Common myeloid progenitor, CD34-positive (primary cell): ENCODE measurements at regions not wholly inside any gene's neighbourhood (a gene's known extent, or its start where the extent isn't known, plus 50 kb on each side); places are given as distances from the start of the nearest gene placed in this dataset.

ENCODE experiments used
- CTCF ChIA-PET: fragments of 350-600 bp; sonication (Branson Sonifier 250); formaldehyde crosslinking; loops from one replicate; lab custom pipeline; 2021; ENCODE audit warnings: antibody characterized with exemption; lab: Charles Lee
- POLR2A ChIA-PET: fragments of 350-600 bp; sonication (Branson Sonifier 250); formaldehyde crosslinking; loops from one replicate; lab custom pipeline; 2021; ENCODE audit warnings: antibody characterized with exemption; lab: Charles Lee
- DNase-seq, 3 donors: peaks; one replicate each; pipeline versions ENCODE4 v3.0.0 to v3.0.0-alpha.2; 2013
- H3K27ac ChIP-seq, 2 experiments: 1 replicate in 1 of 2; 2 replicates in 1 of 2; pipeline ENCODE4 v1.7.0; 2013; ENCODE audit warnings: inconsistent platforms in 2 of 2, low read length in 2 of 2, mild to moderate bottlenecking in 2 of 2, low read depth in 1 of 2, moderate library complexity in 1 of 2; ENCODE audit not compliant: severe bottlenecking in 2 of 2, insufficient read depth in 1 of 2, poor library complexity in 1 of 2
- H3K27me3 ChIP-seq, 5 experiments: replicated peaks in 2 of 5; 1 replicate in 3 of 5; 2 replicates in 2 of 5; pipeline versions ENCODE4 v1.6.1 to v1.7.0; 2013; ENCODE audit warnings: low read length in 4 of 5, mild to moderate bottlenecking in 2 of 5, moderate library complexity in 2 of 5, inconsistent platforms in 1 of 5; ENCODE audit not compliant: insufficient read depth in 5 of 5, control insufficient read depth in 4 of 5
- H3K36me3 ChIP-seq, 4 experiments: 1 replicate in 2 of 4; 2 replicates in 2 of 4; pipeline versions ENCODE4 v1.6.1 to v1.7.0; 2013; ENCODE audit warnings: low read length in 3 of 4, control low read depth in 1 of 4, mild to moderate bottlenecking in 1 of 4; ENCODE audit not compliant: control insufficient read depth in 4 of 4, insufficient read depth in 4 of 4
- H3K4me1 ChIP-seq, 4 experiments: 1 replicate in 3 of 4; 2 replicates in 1 of 4; pipeline versions ENCODE4 v1.6.1 to v1.7.1; 2013; ENCODE audit warnings: low read length in 3 of 4, mild to moderate bottlenecking in 3 of 4, control low read depth in 1 of 4, inconsistent platforms in 1 of 4, moderate library complexity in 1 of 4; ENCODE audit not compliant: control insufficient read depth in 4 of 4, insufficient read depth in 4 of 4; ENCODE audit errors: control extremely low read depth in 1 of 4
- H3K4me3 ChIP-seq, 7 experiments: 1 replicate in 4 of 7; 2 replicates in 3 of 7; pipeline versions ENCODE4 v1.5.1 to v1.7.0; 2013; ENCODE audit warnings: mild to moderate bottlenecking in 7 of 7, low read length in 6 of 7, moderate library complexity in 6 of 7, inconsistent platforms in 2 of 7, low read depth in 2 of 7, control low read depth in 1 of 7; ENCODE audit not compliant: insufficient read depth in 4 of 7, control insufficient read depth in 1 of 7; ENCODE audit errors: extremely low read depth in 1 of 7
- H3K9me3 ChIP-seq, 5 experiments: 1 replicate in 4 of 5; 2 replicates in 1 of 5; pipeline versions ENCODE4 v1.6.1 to v1.7.1; 2013; ENCODE audit warnings: low read length in 4 of 5, mild to moderate bottlenecking in 2 of 5, inconsistent platforms in 1 of 5, low read depth in 1 of 5, moderate library complexity in 1 of 5; ENCODE audit not compliant: control insufficient read depth in 4 of 5, insufficient read depth in 2 of 5; ENCODE audit errors: control extremely low read depth in 1 of 5
- WGBS: methylation state at CpG from one replicate; pipeline ENCODE4 v1.1.5; 2013; ENCODE audit not compliant: insufficient coverage; 5-methylcytosine and 5-hydroxymethylcytosine counted together

GRCh38 chr15:68500363-68501258, 68.6 kb upstream of the ITGA11 start:
- H3K4me1 ChIP-seq: peaks cover 0 to 12% (median 5%) of the 10 kb centered on the region in 4 experiments
- 98% methylated on average over 10 of the region's 11 CpGs for WGBS
- no peaks in the 10 kb centered on the region for H3K36me3 ChIP-seq
- no peaks in the 10 kb centered on the region for H3K9me3 ChIP-seq
- ChIA-PET POLR2A (no interaction called here), CTCF (interaction anchor here (0.5 kb wide), 1 partner anchor 24 kb away, joined by 4 read pairs; no protein-coding TSS in a partner anchor)
- no peak for DNase-seq
- H3K27me3 ChIP-seq: peaks cover 0 to 6% (median 0%) of the 10 kb centered on the region in 5 experiments
- no peak overlapping the region for H3K4me3 ChIP-seq
- no peak overlapping the region for H3K27ac ChIP-seq

DNA sequence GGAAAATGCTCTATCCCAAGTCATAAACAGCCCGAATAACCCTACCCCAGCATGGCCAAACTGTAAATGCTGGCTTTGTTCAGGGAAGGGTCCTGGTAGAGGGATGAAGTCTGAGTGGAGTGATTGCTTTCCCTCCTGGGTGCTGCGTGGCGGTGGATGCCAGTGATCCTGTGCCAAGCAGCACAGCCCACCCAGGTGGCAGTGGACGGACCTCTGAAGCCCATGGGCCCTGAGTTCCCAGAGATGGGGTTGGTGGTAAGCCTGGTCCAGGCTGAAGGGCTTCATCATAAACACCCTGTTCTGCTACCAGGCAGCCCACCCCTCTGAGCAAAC, 69.3 kb upstream of the ITGA11 start:
- Histone ChIP-seq H3K27ac (no peak overlapping the region), H3K27me3 (peaks cover 0 to 5% (median 0%) of the 10 kb centered on the region in 5 experiments), H3K4me3 (no peak overlapping the region), H3K4me1 (peaks cover 0 to 12% (median 5%) of the 10 kb centered on the region in 4 experiments), H3K36me3 (no peaks in the 10 kb centered on the region), H3K9me3 (no peaks in the 10 kb centered on the region)
- ChIA-PET POLR2A (no interaction called here), CTCF (no interaction called here)
- DNase-seq: no peak
- WGBS: 100% methylated on average over 3 of the region's 4 CpGs

GRCh38 chr15:68501616-68502015, 69.7 kb upstream of the ITGA11 start:
- Histone ChIP-seq H3K27ac (no peak overlapping the region), H3K27me3 (peaks cover 0 to 5% (median 0%) of the 10 kb centered on the region in 5 experiments), H3K9me3 (no peaks in the 10 kb centered on the region), H3K36me3 (no peaks in the 10 kb centered on the region), H3K4me1 (peaks cover 0 to 12% (median 5%) of the 10 kb centered on the region in 4 experiments), H3K4me3 (no peak overlapping the region)
- POLR2A ChIA-PET: no interaction called here
- DNase-seq: no peak
- CTCF ChIA-PET: no interaction called here
- WGBS: 100% methylated on average over 1 of the region's 2 CpGs

DNA sequence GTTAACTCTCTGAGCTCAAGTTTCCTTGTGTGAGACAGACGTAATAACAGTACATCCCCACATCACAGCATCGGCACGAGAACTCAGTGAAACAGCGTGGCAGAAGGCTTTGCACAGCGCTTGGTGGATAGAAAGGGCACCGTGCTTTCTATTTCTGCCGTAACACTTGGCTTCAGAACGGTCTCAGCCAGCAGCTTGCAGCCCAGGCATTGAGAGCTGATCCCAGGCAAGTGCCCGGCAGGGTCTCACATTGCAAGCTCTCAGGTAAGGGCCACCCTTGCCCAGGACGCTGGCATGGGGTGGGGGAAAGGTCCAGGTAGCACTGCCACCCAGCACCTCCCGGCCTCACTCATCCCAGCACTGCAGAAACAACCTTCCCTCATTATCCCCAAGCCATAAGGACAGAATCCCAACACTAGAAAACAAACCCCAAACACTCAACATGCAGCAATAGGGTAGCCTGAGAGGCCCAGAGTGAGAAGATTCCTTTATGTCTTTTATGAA, 70.5 kb upstream of the ITGA11 start:
- peaks cover 0 to 5% (median 0%) of the 10 kb centered on the region in 5 experiments for H3K27me3 ChIP-seq
- 99% methylated on average over 8 of the region's 11 CpGs for WGBS
- H3K4me1 ChIP-seq: peaks cover 0 to 12% (median 5%) of the 10 kb centered on the region in 4 experiments
- ChIA-PET CTCF (no interaction called here), POLR2A (no interaction called here)
- H3K36me3 ChIP-seq: no peaks in the 10 kb centered on the region
- no peaks in the 10 kb centered on the region for H3K9me3 ChIP-seq
- no peak overlapping the region for H3K27ac ChIP-seq
- no peak overlapping the region for H3K4me3 ChIP-seq
- DNase-seq: no peak

DNA sequence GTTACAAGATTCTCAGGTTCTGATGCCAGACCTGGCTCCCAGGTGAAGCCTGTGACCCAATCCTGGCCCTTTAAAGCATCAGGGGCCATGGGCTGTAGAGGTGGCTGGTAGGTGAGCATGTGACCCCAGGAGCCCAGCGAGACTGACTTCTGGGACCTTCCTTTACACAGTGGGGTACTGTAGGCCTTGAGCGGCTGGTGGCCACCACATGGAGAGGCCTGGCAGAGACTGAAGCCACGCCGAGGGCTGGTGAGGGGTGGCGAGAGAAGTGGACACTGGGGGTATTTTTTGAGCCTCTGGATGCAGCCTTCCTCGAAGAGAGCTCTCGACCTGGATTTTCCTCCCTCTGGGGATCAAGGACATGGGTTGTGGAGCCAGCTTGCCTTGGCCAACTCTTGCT, 71.2 kb upstream of the ITGA11 start:
- CTCF ChIA-PET: interaction anchor here (1.0 kb wide), 1 partner anchor 147 kb away, joined by 3 read pairs; no protein-coding TSS in a partner anchor
- Histone ChIP-seq H3K4me1 (peaks cover 0 to 12% (median 5%) of the 10 kb centered on the region in 4 experiments), H3K4me3 (no peak overlapping the region), H3K27ac (no peak overlapping the region), H3K36me3 (no peaks in the 10 kb centered on the region), H3K9me3 (no peaks in the 10 kb centered on the region), H3K27me3 (peaks cover 0 to 5% (median 0%) of the 10 kb centered on the region in 5 experiments)
- POLR2A ChIA-PET: no interaction called here
- no peak for DNase-seq
- WGBS: 95% methylated on average over 6 of the region's 7 CpGs

DNA sequence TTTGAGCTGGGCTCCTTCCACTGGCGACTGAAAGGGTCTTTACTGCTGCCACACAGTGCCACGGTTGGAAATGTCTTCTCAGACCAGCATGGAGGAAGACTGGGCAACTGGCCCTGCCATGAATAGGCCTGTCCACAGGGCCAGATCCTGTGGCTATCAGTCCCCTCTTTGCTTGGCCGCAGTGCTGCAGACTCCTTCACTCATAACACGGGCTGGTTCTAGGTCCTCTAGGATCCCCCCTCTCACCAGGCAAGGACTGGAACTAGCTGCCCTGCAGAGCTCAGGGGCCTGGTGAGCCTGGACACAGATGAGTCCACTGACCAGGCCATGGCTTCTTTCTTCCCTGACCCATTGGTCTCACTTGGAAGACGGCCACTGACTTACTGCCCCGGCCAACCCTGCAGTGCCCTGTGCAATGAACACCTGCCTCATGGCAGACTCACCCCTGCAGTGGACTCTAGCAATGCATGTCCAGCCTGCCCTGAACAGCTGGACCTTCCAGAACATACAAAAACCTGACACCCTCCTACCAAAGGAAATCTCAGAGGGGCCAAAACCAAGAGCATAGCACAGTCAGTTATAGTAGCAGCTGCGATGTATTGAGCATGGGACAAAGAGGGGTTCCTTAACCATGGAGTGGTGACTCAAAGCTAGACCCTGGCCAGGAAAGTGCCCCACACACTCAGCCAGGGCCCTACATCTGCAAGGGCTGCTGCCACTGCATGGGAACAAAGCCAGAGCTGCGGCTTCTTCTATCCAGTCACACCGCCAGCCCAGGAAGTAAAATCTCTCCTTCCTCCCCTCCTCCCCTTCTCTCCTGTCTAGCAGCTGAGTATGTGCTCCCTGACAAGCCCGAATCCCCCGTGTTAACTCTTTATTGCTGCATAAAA, 72.1 kb upstream of the ITGA11 start:
- Histone ChIP-seq H3K9me3 (no peaks in the 10 kb centered on the region), H3K36me3 (no peaks in the 10 kb centered on the region), H3K27ac (no peak overlapping the region), H3K4me1 (peaks cover 0 to 12% (median 5%) of the 10 kb centered on the region in 4 experiments), H3K4me3 (peak overlapping the region in 2 of 7 experiments; percentile 10 to 19), H3K27me3 (peaks cover 0 to 5% (median 0%) of the 10 kb centered on the region in 5 experiments)
- CTCF ChIA-PET: interaction anchor here (0.8 to 1.2 kb wide), 3 partner anchors 16 to 146 kb away, joined by 3 to 4 read pairs (median 3); no protein-coding TSS in a partner anchor
- peak in 2 of 3 donors; percentile 58 to 71 for DNase-seq
- whole genome bisulfite sequencing: 66% methylated on average over 10 of the region's 11 CpGs
- POLR2A ChIA-PET: no interaction called here
